BJ (cell line): ENCODE measurements at regions not wholly inside any gene's neighbourhood (a gene's known extent, or its start where the extent isn't known, plus 50 kb on each side); places are given as distances from the start of the nearest gene placed in this dataset.

Experiments
- CTCF ChIA-PET: fragments of 350-600 bp; formaldehyde crosslinking; extraction: SDS; loops from one replicate; lab custom pipeline; 2021; ENCODE audit warnings: antibody characterized with exemption, inconsistent platforms; lab: Yijun Ruan, JAX
- POLR2A ChIA-PET: fragments of 300-600 bp; sonication (Branson Sonifier 250); formaldehyde crosslinking; extraction: SDS; loops from one replicate; lab custom pipeline; 2021; ENCODE audit warnings: antibody characterized with exemption; lab: Charles Lee
- DNase-seq: peaks from one replicate; pipeline ENCODE4 v3.0.0-alpha.2; 2011; ENCODE audit warnings: low read depth
- H3K27me3 ChIP-seq: 2 replicates; pipeline ENCODE4 v1.6.0; 2011; ENCODE audit warnings: low read length; ENCODE audit not compliant: control insufficient read depth, insufficient read depth
- H3K36me3 ChIP-seq: 2 replicates; pipeline ENCODE4 v1.5.1; 2011; ENCODE audit warnings: low read length; ENCODE audit not compliant: control insufficient read depth, insufficient read depth
- H3K4me3 ChIP-seq: 2 replicates; pipeline ENCODE4 v1.5.1; 2011; ENCODE audit warnings: low read depth, mild to moderate bottlenecking, control low read depth, low read length
- CTCF ChIP-seq: IDR thresholded peaks from 2 replicates; pipeline ENCODE4 v1.5.1; 2011; ENCODE audit warnings: low read depth, mild to moderate bottlenecking, control low read depth, inconsistent platforms, low read length, moderate library complexity; ENCODE audit not compliant: insufficient read depth

- DNase-seq: no peak
- ChIA-PET POLR2A (no interaction called here), CTCF (no interaction called here)
- H3K4me3 ChIP-seq: no peak overlapping the region
- H3K36me3 ChIP-seq: no peaks in the 10 kb centered on the region
- TF ChIP-seq CTCF: no peak
- no peaks in the 10 kb centered on the region for H3K27me3 ChIP-seq
Observed at GRCh38 chr13:58617880-58618665, 986.5 kb downstream of the PCDH17 start.

- H3K4me3 ChIP-seq: no peak overlapping the region
- DNase-seq: no peak
- no peaks in the 10 kb centered on the region for H3K27me3 ChIP-seq
- no peak for TF ChIP-seq CTCF
- ChIA-PET POLR2A (no interaction called here), CTCF (interaction anchor here (0.6 kb wide), 1 partner anchor 1619 kb away, joined by 3 read pairs; no protein-coding TSS in a partner anchor)
- no peaks in the 10 kb centered on the region for H3K36me3 ChIP-seq
Observed at GRCh38 chr13:58619396-58620113, 988.0 kb downstream of the PCDH17 start.

GRCh38 chr13:58620176-58620575 is 988.6 kb downstream of the PCDH17 start:
- no peak for DNase-seq
- CTCF ChIA-PET: no interaction called here
- TF ChIP-seq CTCF: no peak
- H3K4me3 ChIP-seq: no peak overlapping the region
- H3K27me3 ChIP-seq: no peaks in the 10 kb centered on the region
- POLR2A ChIA-PET: no interaction called here
- no peaks in the 10 kb centered on the region for H3K36me3 ChIP-seq

GRCh38 chr13:58625703-58626389 is 994.3 kb downstream of the PCDH17 start:
- Histone ChIP-seq H3K36me3 (no peaks in the 10 kb centered on the region), H3K27me3 (no peaks in the 10 kb centered on the region), H3K4me3 (no peak overlapping the region)
- CTCF ChIA-PET: no interaction called here
- POLR2A ChIA-PET: no interaction called here
- no peak for TF ChIP-seq CTCF
- no peak for DNase-seq

- ChIA-PET POLR2A (no interaction called here), CTCF (no interaction called here)
- no peak for TF ChIP-seq CTCF
- Histone ChIP-seq H3K4me3 (no peak overlapping the region), H3K36me3 (no peaks in the 10 kb centered on the region), H3K27me3 (no peaks in the 10 kb centered on the region)
- no peak for DNase-seq
Observed at GRCh38 chr13:58630794-58631193, 999.2 kb downstream of the PCDH17 start.
